ENCODE measurements at regions not wholly inside any gene's neighbourhood (a gene's known extent, or its start where the extent isn't known, plus 50 kb on each side); places are given as distances from the start of the nearest gene placed in this dataset.

DNA sequence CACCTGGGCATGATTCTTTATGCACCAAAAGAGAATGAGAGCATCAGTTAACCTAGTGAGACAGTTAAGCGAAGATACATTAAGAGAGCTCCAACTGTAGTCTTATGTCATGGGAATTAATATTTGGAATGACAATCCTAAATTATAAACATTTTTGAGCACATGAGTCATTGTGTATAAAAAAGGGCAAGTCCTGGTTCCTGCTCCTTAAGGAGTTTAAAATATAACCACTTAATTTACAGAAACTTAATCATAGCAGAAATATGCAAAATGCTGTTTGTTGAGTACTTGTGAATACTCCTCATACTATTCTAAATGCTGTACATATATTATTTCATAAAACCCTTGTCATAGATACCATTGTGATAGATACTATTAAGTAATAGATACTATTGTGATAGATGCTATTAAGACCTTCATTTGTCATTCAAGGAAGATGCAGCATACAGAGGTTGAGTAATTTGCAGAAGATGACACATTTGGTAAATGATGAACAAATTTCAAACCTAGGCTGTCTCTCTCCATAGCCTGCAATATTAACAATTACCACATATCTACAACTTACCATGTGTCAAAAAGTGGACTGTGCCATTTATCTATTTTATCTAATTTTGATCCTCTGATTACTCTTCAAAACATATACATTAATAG is 301.0 kb downstream of the TBC1D4 start:
- Histone ChIP-seq H3K9ac (no peak overlapping the region), H3K36me3 (replicated peaks in 1 of 2; ENCODE audit: control insufficient read depth in 1 of 2, insufficient read depth in 2 of 2, low read length in 1 of 2) (no peaks in the 10 kb centered on the region), H4K20me1 (ENCODE audit: insufficient read depth) (no peaks in the 10 kb centered on the region), H3K27me3 (ENCODE audit: insufficient read depth) (no peaks in the 10 kb centered on the region), H3K79me2 (ENCODE audit: insufficient read depth) (no peaks in the 10 kb centered on the region), H3K4me3 (ENCODE audit: low read depth in 2 of 2, low read length in 1 of 2) (no peak overlapping the region), H3K4me1 (ENCODE audit: control insufficient read depth in 1 of 2, insufficient read depth in 2 of 2, low read depth in 1 of 2, low read length in 1 of 2) (no peaks in the 10 kb centered on the region; a peak in 1 of 4 replicates), H2AFZ (ENCODE audit: low read depth) (no peak overlapping the region), H3F3A (replicated peaks; ENCODE audit: insufficient read depth) (peaks cover 14% of the 10 kb centered on the region), H3K9me3 (no peaks in the 10 kb centered on the region), H3K4me2 (no peak overlapping the region), H3K9me2 (no peaks in the 10 kb centered on the region), H3K27ac (ENCODE audit: low read depth in 2 of 2, low read length in 1 of 2) (peak overlapping the region in 1 of 2 experiments; percentile 14; a peak in 1 of 4 replicates)
- DNase-seq, result no peak
- ChIA-PET CTCF (no interaction called here), POLR2A (no interaction called here)
- TF ChIP-seq EZH2phosphoT487 (IDR thresholded peaks at IDR 0.05; ENCODE audit: borderline replicate concordance, low read depth), result no peak
- TF ChIP-seq FOSL2 (IDR thresholded peaks at IDR 0.05; ENCODE audit: borderline replicate concordance, low read depth), result peak; percentile 10; the same call in 1 of the 2 replicates
- TF ChIP-seq JUND (IDR thresholded peaks at IDR 0.05), result peak; percentile 30; the same call in 1 of the 2 replicates
- peak; percentile 8; the same call in 1 of the 2 replicates for TF ChIP-seq NFIC (IDR thresholded peaks at IDR 0.05; ENCODE audit: borderline replicate concordance)
- TF ChIP-seq SIN3A (IDR thresholded peaks at IDR 0.05; ENCODE audit: borderline replicate concordance, low read depth, low read length), result no peak
- TF ChIP-seq TCF12 (IDR thresholded peaks at IDR 0.05), result no peak
- TF ChIP-seq GATA2 (CRISPR knock-in tag; IDR thresholded peaks at IDR 0.05), result no peak
- TF ChIP-seq, protein P1, sequence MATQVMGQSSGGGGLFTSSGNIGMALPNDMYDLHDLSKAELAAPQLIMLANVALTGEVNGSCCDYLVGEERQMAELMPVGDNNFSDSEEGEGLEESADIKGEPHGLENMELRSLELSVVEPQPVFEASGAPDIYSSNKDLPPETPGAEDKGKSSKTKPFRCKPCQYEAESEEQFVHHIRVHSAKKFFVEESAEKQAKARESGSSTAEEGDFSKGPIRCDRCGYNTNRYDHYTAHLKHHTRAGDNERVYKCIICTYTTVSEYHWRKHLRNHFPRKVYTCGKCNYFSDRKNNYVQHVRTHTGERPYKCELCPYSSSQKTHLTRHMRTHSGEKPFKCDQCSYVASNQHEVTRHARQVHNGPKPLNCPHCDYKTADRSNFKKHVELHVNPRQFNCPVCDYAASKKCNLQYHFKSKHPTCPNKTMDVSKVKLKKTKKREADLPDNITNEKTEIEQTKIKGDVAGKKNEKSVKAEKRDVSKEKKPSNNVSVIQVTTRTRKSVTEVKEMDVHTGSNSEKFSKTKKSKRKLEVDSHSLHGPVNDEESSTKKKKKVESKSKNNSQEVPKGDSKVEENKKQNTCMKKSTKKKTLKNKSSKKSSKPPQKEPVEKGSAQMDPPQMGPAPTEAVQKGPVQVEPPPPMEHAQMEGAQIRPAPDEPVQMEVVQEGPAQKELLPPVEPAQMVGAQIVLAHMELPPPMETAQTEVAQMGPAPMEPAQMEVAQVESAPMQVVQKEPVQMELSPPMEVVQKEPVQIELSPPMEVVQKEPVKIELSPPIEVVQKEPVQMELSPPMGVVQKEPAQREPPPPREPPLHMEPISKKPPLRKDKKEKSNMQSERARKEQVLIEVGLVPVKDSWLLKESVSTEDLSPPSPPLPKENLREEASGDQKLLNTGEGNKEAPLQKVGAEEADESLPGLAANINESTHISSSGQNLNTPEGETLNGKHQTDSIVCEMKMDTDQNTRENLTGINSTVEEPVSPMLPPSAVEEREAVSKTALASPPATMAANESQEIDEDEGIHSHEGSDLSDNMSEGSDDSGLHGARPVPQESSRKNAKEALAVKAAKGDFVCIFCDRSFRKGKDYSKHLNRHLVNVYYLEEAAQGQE (IDR thresholded peaks at IDR 0.05; ENCODE audit: low read depth, low read length), result no peak
- no peak for TF ChIP-seq RFX5 (IDR thresholded peaks at IDR 0.05; ENCODE audit: low read length)
- TF ChIP-seq, protein P2, sequence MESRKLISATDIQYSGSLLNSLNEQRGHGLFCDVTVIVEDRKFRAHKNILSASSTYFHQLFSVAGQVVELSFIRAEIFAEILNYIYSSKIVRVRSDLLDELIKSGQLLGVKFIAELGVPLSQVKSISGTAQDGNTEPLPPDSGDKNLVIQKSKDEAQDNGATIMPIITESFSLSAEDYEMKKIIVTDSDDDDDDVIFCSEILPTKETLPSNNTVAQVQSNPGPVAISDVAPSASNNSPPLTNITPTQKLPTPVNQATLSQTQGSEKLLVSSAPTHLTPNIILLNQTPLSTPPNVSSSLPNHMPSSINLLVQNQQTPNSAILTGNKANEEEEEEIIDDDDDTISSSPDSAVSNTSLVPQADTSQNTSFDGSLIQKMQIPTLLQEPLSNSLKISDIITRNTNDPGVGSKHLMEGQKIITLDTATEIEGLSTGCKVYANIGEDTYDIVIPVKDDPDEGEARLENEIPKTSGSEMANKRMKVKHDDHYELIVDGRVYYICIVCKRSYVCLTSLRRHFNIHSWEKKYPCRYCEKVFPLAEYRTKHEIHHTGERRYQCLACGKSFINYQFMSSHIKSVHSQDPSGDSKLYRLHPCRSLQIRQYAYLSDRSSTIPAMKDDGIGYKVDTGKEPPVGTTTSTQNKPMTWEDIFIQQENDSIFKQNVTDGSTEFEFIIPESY (IDR thresholded peaks at IDR 0.05; ENCODE audit: borderline replicate concordance, low read depth), result no peak
- TF ChIP-seq, protein P3, sequence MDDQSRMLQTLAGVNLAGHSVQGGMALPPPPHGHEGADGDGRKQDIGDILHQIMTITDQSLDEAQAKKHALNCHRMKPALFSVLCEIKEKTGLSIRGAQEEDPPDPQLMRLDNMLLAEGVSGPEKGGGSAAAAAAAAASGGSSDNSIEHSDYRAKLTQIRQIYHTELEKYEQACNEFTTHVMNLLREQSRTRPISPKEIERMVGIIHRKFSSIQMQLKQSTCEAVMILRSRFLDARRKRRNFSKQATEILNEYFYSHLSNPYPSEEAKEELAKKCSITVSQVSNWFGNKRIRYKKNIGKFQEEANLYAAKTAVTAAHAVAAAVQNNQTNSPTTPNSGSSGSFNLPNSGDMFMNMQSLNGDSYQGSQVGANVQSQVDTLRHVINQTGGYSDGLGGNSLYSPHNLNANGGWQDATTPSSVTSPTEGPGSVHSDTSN (IDR thresholded peaks at IDR 0.05), result 0 out of 2 replicates have a peak, but pooled peaks have one; percentile 5
- peak; percentile 20; the same call in 1 of the 2 replicates for TF ChIP-seq TEAD4 (IDR thresholded peaks at IDR 0.05; ENCODE audit: borderline replicate concordance, insufficient read depth)
- TF ChIP-seq NRF1 (IDR thresholded peaks at IDR 0.05; ENCODE audit: low read depth, low read length), result no peak
- no peak for TF ChIP-seq YY1 (IDR thresholded peaks at IDR 0.05; ENCODE audit: low read depth)
- WGBS (ENCODE audit: low lambda C conversion rate), result 68% methylated on average over 1 of the region's 1 CpG
